ENCODE measurements at regions not wholly inside any gene's neighbourhood (a gene's known extent, or its start where the extent isn't known, plus 50 kb on each side); places are given as distances from the start of the nearest gene placed in this dataset.

DNA sequence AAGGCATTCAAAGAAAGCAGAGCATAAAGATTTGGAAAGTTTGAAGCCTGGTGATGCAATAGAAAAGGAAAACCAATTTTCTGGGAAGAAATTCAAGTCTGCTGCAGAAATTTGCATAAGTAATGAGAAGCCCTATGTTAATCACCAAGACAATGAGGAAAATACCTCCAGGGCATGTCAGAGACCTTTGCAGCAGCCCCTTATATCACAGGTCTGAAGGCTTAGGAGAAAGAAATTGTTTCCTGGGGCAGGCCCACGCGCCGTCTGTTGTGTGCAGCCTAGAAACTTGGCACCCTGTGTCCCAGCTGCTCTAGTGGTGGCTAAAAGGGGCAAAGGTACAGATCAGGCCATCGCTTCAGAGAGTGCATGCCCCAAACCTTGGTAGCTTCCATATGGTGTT is 495.3 kb upstream of the CDH6 start (continued):
- TF ChIP-seq CTCF (IDR thresholded peaks at IDR 0.05) (no peak), SIN3A (IDR thresholded peaks at IDR 0.05; ENCODE audit: borderline replicate concordance, low read depth, low read length) (no peak), RXRA (IDR thresholded peaks at IDR 0.05; ENCODE audit: borderline replicate concordance, low read depth) (no peak), CHD2 (IDR thresholded peaks at IDR 0.05; ENCODE audit: low read length, partially characterized antibody) (no peak), FOXJ3 (CRISPR knock-in tag; IDR thresholded peaks at IDR 0.05) (no peak), FOXM1 (IDR thresholded peaks at IDR 0.05; ENCODE audit: low read depth) (no peak)

DNA sequence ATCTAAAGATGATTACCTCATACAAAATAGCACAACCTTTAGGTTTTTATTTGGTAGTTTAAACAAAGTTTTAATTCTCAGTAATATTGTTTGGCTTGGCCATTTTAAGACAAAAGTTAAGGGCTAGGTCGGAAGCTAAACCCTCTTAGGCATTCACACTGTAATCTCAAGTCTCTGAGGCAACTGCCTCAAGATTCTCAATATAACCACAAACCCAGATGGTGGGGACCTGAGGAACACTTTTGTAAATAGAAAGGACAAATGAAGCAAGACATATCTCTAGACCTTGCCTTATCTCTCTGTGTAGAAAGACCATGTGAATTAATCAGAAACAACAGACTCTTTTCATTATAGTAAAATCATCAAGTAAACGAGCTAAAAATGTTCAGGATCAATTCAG is 500.2 kb upstream of the CDH6 start:
- Histone ChIP-seq H3F3A (replicated peaks; ENCODE audit: insufficient read depth) (no peaks in the 10 kb centered on the region), H3K36me3 (replicated peaks in 1 of 2; ENCODE audit: control insufficient read depth in 1 of 2, insufficient read depth in 2 of 2, low read length in 1 of 2) (no peaks in the 10 kb centered on the region), H3K27me3 (ENCODE audit: insufficient read depth) (no peaks in the 10 kb centered on the region), H4K20me1 (ENCODE audit: insufficient read depth) (no peaks in the 10 kb centered on the region), H3K27ac (ENCODE audit: low read depth in 2 of 2, low read length in 1 of 2) (no peak overlapping the region), H3K9me2 (no peaks in the 10 kb centered on the region), H3K4me2 (no peak overlapping the region), H3K4me3 (ENCODE audit: low read depth in 2 of 2, low read length in 1 of 2) (no peak overlapping the region), H3K9me3 (no peaks in the 10 kb centered on the region), H3K4me1 (ENCODE audit: control insufficient read depth in 1 of 2, insufficient read depth in 2 of 2, low read depth in 1 of 2, low read length in 1 of 2) (no peaks in the 10 kb centered on the region), H3K79me2 (ENCODE audit: insufficient read depth) (no peaks in the 10 kb centered on the region), H3K9ac (no peak overlapping the region), H2AFZ (ENCODE audit: low read depth) (no peak overlapping the region; the same call in 1 of the 2 replicates)
- TF ChIP-seq ELF1 (IDR thresholded peaks at IDR 0.05) (no peak), YY1 (IDR thresholded peaks at IDR 0.05; ENCODE audit: low read depth) (no peak), GABPA (IDR thresholded peaks at IDR 0.05; ENCODE audit: low read depth) (no peak), NRF1 (IDR thresholded peaks at IDR 0.05; ENCODE audit: low read depth, low read length) (no peak), FOXM1 (IDR thresholded peaks at IDR 0.05; ENCODE audit: low read depth) (no peak), RCOR1 (IDR thresholded peaks at IDR 0.05; ENCODE audit: low read length) (no peak), GATA2 (CRISPR knock-in tag; IDR thresholded peaks at IDR 0.05) (no peak), SMC3 (IDR thresholded peaks at IDR 0.05; ENCODE audit: low read depth, low read length) (no peak), NFIC (IDR thresholded peaks at IDR 0.05; ENCODE audit: borderline replicate concordance) (no peak), EP300 (IDR thresholded peaks at IDR 0.05; ENCODE audit: borderline replicate concordance in 1 of 2, low read depth in 1 of 2, low read length in 1 of 2) (no peak), SIN3A (IDR thresholded peaks at IDR 0.05; ENCODE audit: borderline replicate concordance, low read depth, low read length) (no peak), IRF3 (IDR thresholded peaks at IDR 0.05; ENCODE audit: low read depth, low read length) (no peak), JUND (IDR thresholded peaks at IDR 0.05) (no peak), TCF12 (IDR thresholded peaks at IDR 0.05) (no peak), MEF2A (IDR thresholded peaks at IDR 0.05; ENCODE audit: borderline replicate concordance, low read depth) (no peak), FOSL2 (IDR thresholded peaks at IDR 0.05; ENCODE audit: borderline replicate concordance, low read depth) (no peak), ZBTB33 (IDR thresholded peaks at IDR 0.05; ENCODE audit: borderline replicate concordance, low read depth) (no peak)
- TF ChIP-seq, protein P1, sequence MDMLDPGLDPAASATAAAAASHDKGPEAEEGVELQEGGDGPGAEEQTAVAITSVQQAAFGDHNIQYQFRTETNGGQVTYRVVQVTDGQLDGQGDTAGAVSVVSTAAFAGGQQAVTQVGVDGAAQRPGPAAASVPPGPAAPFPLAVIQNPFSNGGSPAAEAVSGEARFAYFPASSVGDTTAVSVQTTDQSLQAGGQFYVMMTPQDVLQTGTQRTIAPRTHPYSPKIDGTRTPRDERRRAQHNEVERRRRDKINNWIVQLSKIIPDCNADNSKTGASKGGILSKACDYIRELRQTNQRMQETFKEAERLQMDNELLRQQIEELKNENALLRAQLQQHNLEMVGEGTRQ (IDR thresholded peaks at IDR 0.05; ENCODE audit: borderline replicate concordance, low read depth, low read length), result no peak
- TF ChIP-seq, protein P2, sequence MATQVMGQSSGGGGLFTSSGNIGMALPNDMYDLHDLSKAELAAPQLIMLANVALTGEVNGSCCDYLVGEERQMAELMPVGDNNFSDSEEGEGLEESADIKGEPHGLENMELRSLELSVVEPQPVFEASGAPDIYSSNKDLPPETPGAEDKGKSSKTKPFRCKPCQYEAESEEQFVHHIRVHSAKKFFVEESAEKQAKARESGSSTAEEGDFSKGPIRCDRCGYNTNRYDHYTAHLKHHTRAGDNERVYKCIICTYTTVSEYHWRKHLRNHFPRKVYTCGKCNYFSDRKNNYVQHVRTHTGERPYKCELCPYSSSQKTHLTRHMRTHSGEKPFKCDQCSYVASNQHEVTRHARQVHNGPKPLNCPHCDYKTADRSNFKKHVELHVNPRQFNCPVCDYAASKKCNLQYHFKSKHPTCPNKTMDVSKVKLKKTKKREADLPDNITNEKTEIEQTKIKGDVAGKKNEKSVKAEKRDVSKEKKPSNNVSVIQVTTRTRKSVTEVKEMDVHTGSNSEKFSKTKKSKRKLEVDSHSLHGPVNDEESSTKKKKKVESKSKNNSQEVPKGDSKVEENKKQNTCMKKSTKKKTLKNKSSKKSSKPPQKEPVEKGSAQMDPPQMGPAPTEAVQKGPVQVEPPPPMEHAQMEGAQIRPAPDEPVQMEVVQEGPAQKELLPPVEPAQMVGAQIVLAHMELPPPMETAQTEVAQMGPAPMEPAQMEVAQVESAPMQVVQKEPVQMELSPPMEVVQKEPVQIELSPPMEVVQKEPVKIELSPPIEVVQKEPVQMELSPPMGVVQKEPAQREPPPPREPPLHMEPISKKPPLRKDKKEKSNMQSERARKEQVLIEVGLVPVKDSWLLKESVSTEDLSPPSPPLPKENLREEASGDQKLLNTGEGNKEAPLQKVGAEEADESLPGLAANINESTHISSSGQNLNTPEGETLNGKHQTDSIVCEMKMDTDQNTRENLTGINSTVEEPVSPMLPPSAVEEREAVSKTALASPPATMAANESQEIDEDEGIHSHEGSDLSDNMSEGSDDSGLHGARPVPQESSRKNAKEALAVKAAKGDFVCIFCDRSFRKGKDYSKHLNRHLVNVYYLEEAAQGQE (IDR thresholded peaks at IDR 0.05; ENCODE audit: low read depth, low read length), result no peak
- 1% methylated on average over 2 of the region's 2 CpGs for WGBS (ENCODE audit: low lambda C conversion rate)
- DNase-seq, result no peak
- CTCF ChIA-PET, result no interaction called here
- POLR2A ChIA-PET, result interaction anchor here (0.7 kb wide), 1 partner anchor 178 kb away, joined by 7 read pairs; no protein-coding TSS in a partner anchor

Measured in SK-N-SH (cell line).